ENCODE measurements at regions not wholly inside any gene's neighbourhood (a gene's known extent, or its start where the extent isn't known, plus 50 kb on each side); places are given as distances from the start of the nearest gene placed in this dataset.

DNA sequence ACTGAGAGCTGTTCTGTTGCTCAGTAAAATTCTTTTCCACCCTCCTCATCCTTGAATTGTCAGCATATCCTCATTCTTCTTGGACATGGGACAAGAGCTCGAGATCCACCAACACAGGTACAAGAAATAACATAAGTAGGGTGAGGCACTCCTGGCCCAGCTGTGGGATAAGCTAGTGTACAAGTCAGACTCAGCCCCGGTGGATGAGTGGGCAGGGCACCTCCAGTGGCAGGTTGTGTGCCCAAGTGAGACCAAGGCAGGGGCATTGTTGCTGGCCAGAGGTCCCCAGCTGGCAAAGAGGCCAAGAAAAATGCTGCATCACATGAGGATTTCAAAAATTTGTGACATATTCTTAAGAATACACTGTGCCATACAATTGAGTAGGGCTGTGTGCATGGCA lies 402.0 kb upstream of the ZWINT start:
- Histone ChIP-seq H3K9ac (ENCODE audit: control insufficient read depth, extremely low read depth, insufficient read depth, low read length) (no peak overlapping the region), H3K36me3 (ENCODE audit: control insufficient read depth in 2 of 2, extremely low read depth in 1 of 2, insufficient read depth in 2 of 2, low read length in 2 of 2) (no peaks in the 10 kb centered on the region), H3K27me3 (ENCODE audit: control insufficient read depth, extremely low read depth, insufficient read depth, low read length) (no peaks in the 10 kb centered on the region), H2AFZ (ENCODE audit: control insufficient read depth, low read length) (no peak overlapping the region), H3K4me1 (ENCODE audit: control insufficient read depth, extremely low read depth, insufficient read depth, low read length) (no peaks in the 10 kb centered on the region), H3K4me3 (ENCODE audit: control insufficient read depth in 2 of 3, extremely low read depth in 1 of 3, insufficient read depth in 2 of 3, low read depth in 1 of 3, low read length in 3 of 3) (no peak overlapping the region), H3K9me3 (ENCODE audit: control insufficient read depth, low read depth, low read length) (peaks cover 4% of the 10 kb centered on the region), H3K79me2 (ENCODE audit: control insufficient read depth, insufficient read depth, low read length) (no peaks in the 10 kb centered on the region), H4K20me1 (ENCODE audit: control insufficient read depth, extremely low read depth, insufficient read depth, low read length) (no peaks in the 10 kb centered on the region), H3K9me1 (ENCODE audit: control insufficient read depth, extremely low read depth, insufficient read depth, low read length) (no peaks in the 10 kb centered on the region), H3K4me2 (ENCODE audit: control insufficient read depth, extremely low read depth, insufficient read depth, low read depth, low read length) (no peak overlapping the region), H3K27ac (ENCODE audit: control insufficient read depth, insufficient read depth, low read length) (no peak overlapping the region)
- dilution Hi-C loops (cut with MboI; ENCODE audit: extremely low pct_ligation_motif_present, low sequenced_read_pairs), result no loop called here
- FAIRE-seq (no peak), DNase-seq (ENCODE audit: low read depth, low spot score) (no peak)
- TF ChIP-seq CTCF (optimal IDR thresholded peaks at IDR 0.05 in 1 of 3, IDR thresholded peaks at IDR 0.05 in 1 of 3, conservative IDR thresholded peaks at IDR 0.05 in 1 of 3; ENCODE audit: extremely low read depth in 1 of 3, insufficient read depth in 2 of 3, low read length in 3 of 3) (no peak), EZH2 (IDR thresholded peaks at IDR 0.05; ENCODE audit: low read length) (no peak)

GRCh38 chr10:56745490-56745889 lies 384.4 kb upstream of the ZWINT start:
- DNase-seq (ENCODE audit: low read depth, low spot score), result no peak
- Histone ChIP-seq H3K27me3 (ENCODE audit: control insufficient read depth, extremely low read depth, insufficient read depth, low read length) (no peaks in the 10 kb centered on the region), H3K27ac (ENCODE audit: control insufficient read depth, insufficient read depth, low read length) (no peak overlapping the region), H3K4me1 (ENCODE audit: control insufficient read depth, extremely low read depth, insufficient read depth, low read length) (no peaks in the 10 kb centered on the region), H3K79me2 (ENCODE audit: control insufficient read depth, insufficient read depth, low read length) (no peaks in the 10 kb centered on the region), H3K9me1 (ENCODE audit: control insufficient read depth, extremely low read depth, insufficient read depth, low read length) (no peaks in the 10 kb centered on the region), H3K4me3 (ENCODE audit: control insufficient read depth in 2 of 3, extremely low read depth in 1 of 3, insufficient read depth in 2 of 3, low read depth in 1 of 3, low read length in 3 of 3) (no peak overlapping the region), H3K9me3 (ENCODE audit: control insufficient read depth, low read depth, low read length) (no peaks in the 10 kb centered on the region), H2AFZ (ENCODE audit: control insufficient read depth, low read length) (no peak overlapping the region), H4K20me1 (ENCODE audit: control insufficient read depth, extremely low read depth, insufficient read depth, low read length) (no peaks in the 10 kb centered on the region), H3K9ac (ENCODE audit: control insufficient read depth, extremely low read depth, insufficient read depth, low read length) (no peak overlapping the region), H3K36me3 (ENCODE audit: control insufficient read depth in 2 of 2, extremely low read depth in 1 of 2, insufficient read depth in 2 of 2, low read length in 2 of 2) (no peaks in the 10 kb centered on the region), H3K4me2 (ENCODE audit: control insufficient read depth, extremely low read depth, insufficient read depth, low read depth, low read length) (no peak overlapping the region)
- TF ChIP-seq CTCF (optimal IDR thresholded peaks at IDR 0.05 in 1 of 3, IDR thresholded peaks at IDR 0.05 in 1 of 3, conservative IDR thresholded peaks at IDR 0.05 in 1 of 3; ENCODE audit: extremely low read depth in 1 of 3, insufficient read depth in 2 of 3, low read length in 3 of 3) (no peak), EZH2 (IDR thresholded peaks at IDR 0.05; ENCODE audit: low read length) (no peak)
- dilution Hi-C loops (cut with MboI; ENCODE audit: extremely low pct_ligation_motif_present, low sequenced_read_pairs), result no loop called here
- FAIRE-seq, result no peak

All from keratinocyte (primary cell).